ENCODE measurements at regions not wholly inside any gene's neighbourhood (a gene's known extent, or its start where the extent isn't known, plus 50 kb on each side); places are given as distances from the start of the nearest gene placed in this dataset.

DNA sequence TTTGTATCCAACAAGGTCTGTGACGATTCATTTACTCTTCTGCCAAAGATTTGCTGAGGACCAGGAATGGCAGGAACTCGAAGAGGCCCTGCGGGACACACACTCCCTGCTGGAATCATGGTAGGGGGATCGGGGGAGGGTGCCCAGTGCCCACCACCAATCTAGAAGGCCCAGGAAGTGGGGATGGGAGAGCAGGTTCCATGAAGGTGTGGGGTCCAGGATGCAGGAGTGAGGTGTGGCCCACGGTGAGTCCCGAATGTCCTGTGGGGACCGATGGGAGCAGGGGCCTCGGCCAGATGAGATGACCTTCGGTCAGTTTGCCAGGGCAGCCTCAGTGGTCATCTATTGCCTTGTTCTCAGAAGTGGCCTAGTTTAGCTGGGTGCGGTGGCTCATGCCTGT, 492.7 kb downstream of the BRD1 start:
- no peak overlapping the region for H3K27ac ChIP-seq (ENCODE audit: low read length in 2 of 2)
- WGBS (ENCODE audit: insufficient coverage) = 93% methylated on average over 9 of the region's 10 CpGs
- H3K4me1 ChIP-seq (ENCODE audit: control insufficient read depth in 2 of 2, insufficient read depth in 2 of 2, low read length in 2 of 2) = no peaks in the 10 kb centered on the region
- no peaks in the 10 kb centered on the region for H3K27me3 ChIP-seq (replicated peaks in 1 of 4; ENCODE audit: control extremely low read depth in 1 of 4, control insufficient read depth in 3 of 4, insufficient read depth in 4 of 4, low read length in 3 of 4)
- H3K36me3 ChIP-seq (replicated peaks in 1 of 2; ENCODE audit: control extremely low read depth in 1 of 2, control insufficient read depth in 1 of 2, extremely low read depth in 1 of 2, insufficient read depth in 2 of 2, low read length in 1 of 2) = no peaks in the 10 kb centered on the region
- no peak overlapping the region for H3K4me3 Mint-ChIP-seq
- no peak for DNase-seq
- CTCF ChIA-PET = no interaction called here
- intact Hi-C loops (cut with micrococcal nuclease) = no loop called here
- H3K4me1 Mint-ChIP-seq = no peaks in the 10 kb centered on the region
- H4K20me1 ChIP-seq (ENCODE audit: control insufficient read depth, insufficient read depth, low read length, poor library complexity, severe bottlenecking) = no peaks in the 10 kb centered on the region
- POLR2A ChIA-PET = no interaction called here
- H3K9me3 Mint-ChIP-seq (ENCODE audit: insufficient read depth) = no peaks in the 10 kb centered on the region
- no peaks in the 10 kb centered on the region for H3K79me2 ChIP-seq (ENCODE audit: control insufficient read depth, insufficient read depth, low read length)
- no peak overlapping the region for H3K4me2 ChIP-seq (replicated peaks; ENCODE audit: low read depth, low read length, poor library complexity, severe bottlenecking)
- H3K27me3 Mint-ChIP-seq = no peaks in the 10 kb centered on the region
- H3K27ac Mint-ChIP-seq = no peak overlapping the region
- H3K4me3 ChIP-seq (ENCODE audit: control extremely low read depth in 1 of 5, extremely low read depth in 1 of 5, insufficient read depth in 1 of 5, low read depth in 2 of 5, low read length in 4 of 5) = no peak overlapping the region
- H3K9me3 ChIP-seq (ENCODE audit: control extremely low read depth in 1 of 3, control insufficient read depth in 2 of 3, insufficient read depth in 1 of 3, low read length in 2 of 3) = peaks cover 0 to 4% (median 0%) of the 10 kb centered on the region in 3 donors
- no peak overlapping the region for H3K9ac ChIP-seq (ENCODE audit: low read length)
- no peak for ATAC-seq (ENCODE audit: low read depth)
- H2AFZ ChIP-seq (ENCODE audit: insufficient read depth, low read depth, low read length, poor library complexity, severe bottlenecking) = no peak overlapping the region
- no peak for TF ChIP-seq EZH2 (IDR thresholded peaks at IDR 0.05; ENCODE audit: borderline replicate concordance, insufficient read depth, low read depth, low read length, poor library complexity, severe bottlenecking)
- TF ChIP-seq, protein P1, sequence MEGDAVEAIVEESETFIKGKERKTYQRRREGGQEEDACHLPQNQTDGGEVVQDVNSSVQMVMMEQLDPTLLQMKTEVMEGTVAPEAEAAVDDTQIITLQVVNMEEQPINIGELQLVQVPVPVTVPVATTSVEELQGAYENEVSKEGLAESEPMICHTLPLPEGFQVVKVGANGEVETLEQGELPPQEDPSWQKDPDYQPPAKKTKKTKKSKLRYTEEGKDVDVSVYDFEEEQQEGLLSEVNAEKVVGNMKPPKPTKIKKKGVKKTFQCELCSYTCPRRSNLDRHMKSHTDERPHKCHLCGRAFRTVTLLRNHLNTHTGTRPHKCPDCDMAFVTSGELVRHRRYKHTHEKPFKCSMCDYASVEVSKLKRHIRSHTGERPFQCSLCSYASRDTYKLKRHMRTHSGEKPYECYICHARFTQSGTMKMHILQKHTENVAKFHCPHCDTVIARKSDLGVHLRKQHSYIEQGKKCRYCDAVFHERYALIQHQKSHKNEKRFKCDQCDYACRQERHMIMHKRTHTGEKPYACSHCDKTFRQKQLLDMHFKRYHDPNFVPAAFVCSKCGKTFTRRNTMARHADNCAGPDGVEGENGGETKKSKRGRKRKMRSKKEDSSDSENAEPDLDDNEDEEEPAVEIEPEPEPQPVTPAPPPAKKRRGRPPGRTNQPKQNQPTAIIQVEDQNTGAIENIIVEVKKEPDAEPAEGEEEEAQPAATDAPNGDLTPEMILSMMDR (IDR thresholded peaks at IDR 0.05) = no peak

DNA sequence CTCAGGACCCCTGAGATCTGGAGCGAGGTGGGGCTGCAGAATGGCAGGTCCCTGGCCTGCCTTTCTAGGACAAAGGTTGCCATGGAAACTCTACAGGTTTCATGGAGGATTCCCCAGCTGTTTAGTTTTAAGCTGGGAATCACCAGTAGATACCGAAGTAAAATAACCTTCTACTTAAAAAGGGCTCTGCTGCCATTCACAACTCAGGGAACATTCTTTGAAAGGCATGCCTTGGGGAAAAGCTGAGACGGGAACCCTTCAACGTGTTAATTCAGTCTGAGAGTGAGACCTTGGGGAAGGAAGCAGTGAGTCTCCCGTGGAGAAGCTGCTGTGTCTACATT, 493.3 kb downstream of the BRD1 start:
- no peak overlapping the region for H3K9ac ChIP-seq (ENCODE audit: low read length)
- H3K4me3 ChIP-seq (ENCODE audit: control extremely low read depth in 1 of 5, extremely low read depth in 1 of 5, insufficient read depth in 1 of 5, low read depth in 2 of 5, low read length in 4 of 5) = no peak overlapping the region
- H2AFZ ChIP-seq (ENCODE audit: insufficient read depth, low read depth, low read length, poor library complexity, severe bottlenecking) = no peak overlapping the region
- no peak overlapping the region for H3K4me3 Mint-ChIP-seq
- H3K36me3 ChIP-seq (replicated peaks in 1 of 2; ENCODE audit: control extremely low read depth in 1 of 2, control insufficient read depth in 1 of 2, extremely low read depth in 1 of 2, insufficient read depth in 2 of 2, low read length in 1 of 2) = no peaks in the 10 kb centered on the region
- no peak overlapping the region for H3K4me2 ChIP-seq (replicated peaks; ENCODE audit: low read depth, low read length, poor library complexity, severe bottlenecking)
- ChIA-PET CTCF (no interaction called here), POLR2A (no interaction called here)
- no peak for DNase-seq
- H3K27ac Mint-ChIP-seq = no peak overlapping the region
- 43% methylated on average over 4 of the region's 5 CpGs for WGBS (ENCODE audit: insufficient coverage)
- no peak for ATAC-seq (ENCODE audit: low read depth)
- H3K27me3 Mint-ChIP-seq = no peaks in the 10 kb centered on the region
- H3K27me3 ChIP-seq (replicated peaks in 1 of 4; ENCODE audit: control extremely low read depth in 1 of 4, control insufficient read depth in 3 of 4, insufficient read depth in 4 of 4, low read length in 3 of 4) = no peaks in the 10 kb centered on the region
- H3K4me1 ChIP-seq (ENCODE audit: control insufficient read depth in 2 of 2, insufficient read depth in 2 of 2, low read length in 2 of 2) = no peaks in the 10 kb centered on the region
- no peaks in the 10 kb centered on the region for H3K4me1 Mint-ChIP-seq
- H3K9me3 ChIP-seq (ENCODE audit: control extremely low read depth in 1 of 3, control insufficient read depth in 2 of 3, insufficient read depth in 1 of 3, low read length in 2 of 3) = peaks cover 0 to 4% (median 0%) of the 10 kb centered on the region in 3 donors
- no peaks in the 10 kb centered on the region for H4K20me1 ChIP-seq (ENCODE audit: control insufficient read depth, insufficient read depth, low read length, poor library complexity, severe bottlenecking)
- H3K9me3 Mint-ChIP-seq (ENCODE audit: insufficient read depth) = no peaks in the 10 kb centered on the region
- H3K79me2 ChIP-seq (ENCODE audit: control insufficient read depth, insufficient read depth, low read length) = no peaks in the 10 kb centered on the region
- H3K27ac ChIP-seq (ENCODE audit: low read length in 2 of 2) = no peak overlapping the region
- intact Hi-C loops (cut with micrococcal nuclease) = no loop called here
- TF ChIP-seq, protein P1 (IDR thresholded peaks at IDR 0.05) = no peak
- TF ChIP-seq EZH2 (IDR thresholded peaks at IDR 0.05; ENCODE audit: borderline replicate concordance, insufficient read depth, low read depth, low read length, poor library complexity, severe bottlenecking) = no peak
